GM23248 (cell line): ENCODE measurements at regions not wholly inside any gene's neighbourhood (a gene's known extent, or its start where the extent isn't known, plus 50 kb on each side); places are given as distances from the start of the nearest gene placed in this dataset.

ENCODE experiments used
- DNase-seq: peaks from one replicate; pipeline ENCODE4 v3.0.0-alpha.2; 2015
- H2AFZ ChIP-seq: fragments of 200-600 bp; sonication (generic); 2 replicates; pipeline ENCODE4 v1.6.1; 2016; ENCODE audit warnings: antibody characterized with exemption
- H3F3A ChIP-seq: fragments of 200-600 bp; sonication (generic); 2 replicates; pipeline ENCODE4 v1.6.1; 2016; ENCODE audit warnings: mild to moderate bottlenecking, antibody characterized with exemption, mixed run types; ENCODE audit not compliant: insufficient read depth
- H3K27ac ChIP-seq: fragments of 200-600 bp; sonication (generic); 2 replicates; pipeline ENCODE4 v1.5.1; 2016; ENCODE audit warnings: mild to moderate bottlenecking
- H3K27me3 ChIP-seq: fragments of 200-600 bp; sonication (generic); replicated peaks from 2 replicates; pipeline ENCODE4 v1.6.1; 2016; ENCODE audit warnings: mild to moderate bottlenecking; ENCODE audit not compliant: insufficient read depth
- H3K36me3 ChIP-seq: fragments of 200-600 bp; sonication (generic); 2 replicates; pipeline ENCODE4 v1.6.1; 2016; ENCODE audit warnings: low read depth, mild to moderate bottlenecking
- H3K4me1 ChIP-seq: fragments of 200-600 bp; sonication (generic); 2 replicates; pipeline ENCODE4 v1.6.1; 2016; ENCODE audit warnings: mild to moderate bottlenecking; ENCODE audit not compliant: insufficient read depth
- H3K4me2 ChIP-seq: fragments of 200-600 bp; sonication (generic); one replicate; pipeline ENCODE4 v1.6.1; 2016; ENCODE audit warnings: mild to moderate bottlenecking; ENCODE audit not compliant: unreplicated experiment
- H3K4me3 ChIP-seq: fragments of 200-600 bp; sonication (generic); 2 replicates; pipeline ENCODE4 v1.5.1; 2016; ENCODE audit warnings: mild to moderate bottlenecking
- H3K79me2 ChIP-seq: fragments of 200-600 bp; sonication (generic); 2 replicates; pipeline ENCODE4 v1.6.1; 2016; ENCODE audit warnings: mild to moderate bottlenecking; ENCODE audit not compliant: insufficient read depth
- H3K9ac ChIP-seq: fragments of 200-600 bp; sonication (generic); 2 replicates; pipeline ENCODE4 v1.6.1; 2016; ENCODE audit warnings: mild to moderate bottlenecking
- H3K9me2 ChIP-seq: fragments of 200-600 bp; sonication (generic); 2 replicates; pipeline ENCODE4 v1.6.1; 2016; ENCODE audit warnings: mixed run types, mild to moderate bottlenecking, moderate library complexity; ENCODE audit not compliant: insufficient read depth
- H3K9me3 ChIP-seq: fragments of 200-600 bp; sonication (generic); one replicate; pipeline ENCODE4 v1.6.1; 2017; ENCODE audit warnings: low read depth
- H4K20me1 ChIP-seq: fragments of 200-600 bp; sonication (generic); 2 replicates; pipeline ENCODE4 v1.6.0; 2016; ENCODE audit not compliant: insufficient read depth
- EZH2 ChIP-seq: fragments of 200-600 bp; sonication (generic); IDR thresholded peaks from 2 replicates; pipeline ENCODE4 v1.6.1; 2018; ENCODE audit warnings: antibody characterized with exemption, mild to moderate bottlenecking; ENCODE audit not compliant: insufficient read depth, poor library complexity, severe bottlenecking
- EZH2phosphoT487 ChIP-seq: fragments of 200-600 bp; sonication (generic); IDR thresholded peaks from 2 replicates; pipeline ENCODE4 v1.6.1; 2018; ENCODE audit warnings: antibody characterized with exemption, moderate library complexity, mild to moderate bottlenecking, low read depth; ENCODE audit not compliant: insufficient read depth
- WGBS, 2 experiments: methylation state at CpG; one replicate each; pipeline ENCODE4 v1.1.6; 2015 to 2017; ENCODE audit warnings: low lambda C conversion rate in 2 of 2, low coverage in 1 of 2; ENCODE audit errors: missing lambda C conversion rate in 2 of 2; 5-methylcytosine and 5-hydroxymethylcytosine counted together
- in situ Hi-C: fragments of 300-500 bp; cut with MboI; formaldehyde crosslinking; loops from 2 replicates; pipeline ENCODE4 v1.15.0; 2020

- in situ Hi-C loops = no loop called here
- H3K9ac ChIP-seq = no peak overlapping the region
Measured at GRCh38 chr12:17695495-17695894, 394.5 kb downstream of the RERGL start.

GRCh38 chr12:17691369-17691768 lies 398.6 kb downstream of the RERGL start:
- no peaks in the 10 kb centered on the region for H3K27me3 ChIP-seq
- no peak overlapping the region for H2AFZ ChIP-seq
- no peaks in the 10 kb centered on the region for H3K79me2 ChIP-seq
- H3F3A ChIP-seq = no peaks in the 10 kb centered on the region
- H3K4me2 ChIP-seq = no peak overlapping the region
- H3K4me3 ChIP-seq = no peak overlapping the region
- no peak overlapping the region for H3K9ac ChIP-seq
- no peak for TF ChIP-seq EZH2
- no peak for TF ChIP-seq EZH2phosphoT487
- no peaks in the 10 kb centered on the region for H4K20me1 ChIP-seq
- no peaks in the 10 kb centered on the region for H3K36me3 ChIP-seq
- DNase-seq = no peak
- WGBS, 2 experiments = 18 to 19% methylated on average over 2 of the region's 2 CpGs
- no peaks in the 10 kb centered on the region for H3K4me1 ChIP-seq
- in situ Hi-C loops = no loop called here
- no peak overlapping the region for H3K27ac ChIP-seq
- no peaks in the 10 kb centered on the region for H3K9me3 ChIP-seq
- H3K9me2 ChIP-seq = no peaks in the 10 kb centered on the region

More at GRCh38 chr12:17695495-17695894, 394.5 kb downstream of the RERGL start:
- H3K9me3 ChIP-seq = no peaks in the 10 kb centered on the region
- TF ChIP-seq EZH2phosphoT487 = no peak
- no peak overlapping the region for H3K4me3 ChIP-seq
- H4K20me1 ChIP-seq = no peaks in the 10 kb centered on the region
- H3K9me2 ChIP-seq = no peaks in the 10 kb centered on the region
- no peaks in the 10 kb centered on the region for H3K36me3 ChIP-seq
- 22 to 30% methylated on average over 9 of the region's 9 CpGs for WGBS, 2 experiments
- H3K27ac ChIP-seq = no peak overlapping the region
- H3K4me1 ChIP-seq = no peaks in the 10 kb centered on the region
- no peaks in the 10 kb centered on the region for H3K27me3 ChIP-seq
- H3K79me2 ChIP-seq = no peaks in the 10 kb centered on the region
- no peak for DNase-seq
- H3K4me2 ChIP-seq = no peak overlapping the region
- H3F3A ChIP-seq = no peaks in the 10 kb centered on the region
- no peak overlapping the region for H2AFZ ChIP-seq

- H3K9me2 ChIP-seq = no peaks in the 10 kb centered on the region
- no peaks in the 10 kb centered on the region for H3K27me3 ChIP-seq
- DNase-seq = no peak
- no peaks in the 10 kb centered on the region for H3F3A ChIP-seq
- H4K20me1 ChIP-seq = no peaks in the 10 kb centered on the region
- no peak overlapping the region for H2AFZ ChIP-seq
- H3K9ac ChIP-seq = no peak overlapping the region
- TF ChIP-seq EZH2 = no peak
- TF ChIP-seq EZH2phosphoT487 = no peak
- WGBS, 2 experiments = 0 to 7% methylated on average over 2 of the region's 2 CpGs
- H3K4me2 ChIP-seq = no peak overlapping the region
- no peak overlapping the region for H3K4me3 ChIP-seq
- in situ Hi-C loops = no loop called here
- no peaks in the 10 kb centered on the region for H3K79me2 ChIP-seq
- no peaks in the 10 kb centered on the region for H3K36me3 ChIP-seq
- H3K4me1 ChIP-seq = no peaks in the 10 kb centered on the region
- no peak overlapping the region for H3K27ac ChIP-seq
- peaks cover 3% of the 10 kb centered on the region for H3K9me3 ChIP-seq
Measured at GRCh38 chr12:17680220-17680619, 409.8 kb downstream of the RERGL start.

- in situ Hi-C loops = no loop called here
- no peaks in the 10 kb centered on the region for H3K4me1 ChIP-seq
- H3K4me2 ChIP-seq = no peak overlapping the region
- no peak for TF ChIP-seq EZH2
- TF ChIP-seq EZH2phosphoT487 = no peak
- H3F3A ChIP-seq = no peaks in the 10 kb centered on the region
- no peak overlapping the region for H3K4me3 ChIP-seq
- H2AFZ ChIP-seq = no peak overlapping the region
- H3K27ac ChIP-seq = no peak overlapping the region
- H3K27me3 ChIP-seq = no peaks in the 10 kb centered on the region
- no peak overlapping the region for H3K9ac ChIP-seq
- no peaks in the 10 kb centered on the region for H3K79me2 ChIP-seq
- H3K36me3 ChIP-seq = no peaks in the 10 kb centered on the region
- no peaks in the 10 kb centered on the region for H3K9me2 ChIP-seq
- H4K20me1 ChIP-seq = no peaks in the 10 kb centered on the region
- DNase-seq = no peak
- 40 to 45% methylated on average over 9 to 10 of the region's 10 CpGs for WGBS, 2 experiments
- H3K9me3 ChIP-seq = no peaks in the 10 kb centered on the region
Measured at GRCh38 chr12:17666641-17667324, 423.2 kb downstream of the RERGL start.

- H3K9me3 ChIP-seq = no peaks in the 10 kb centered on the region
- no peak for DNase-seq
- H3K4me1 ChIP-seq = no peaks in the 10 kb centered on the region
- H3K4me3 ChIP-seq = no peak overlapping the region
- H3K27me3 ChIP-seq = no peaks in the 10 kb centered on the region
- H2AFZ ChIP-seq = no peak overlapping the region
- H3K79me2 ChIP-seq = no peaks in the 10 kb centered on the region
- no peaks in the 10 kb centered on the region for H3F3A ChIP-seq
- no peaks in the 10 kb centered on the region for H3K9me2 ChIP-seq
- 38% methylated on average over 9 of the region's 9 CpGs for WGBS, 2 experiments
- in situ Hi-C loops = no loop called here
- TF ChIP-seq EZH2phosphoT487 = no peak
- TF ChIP-seq EZH2 = no peak
- no peak overlapping the region for H3K4me2 ChIP-seq
- H3K36me3 ChIP-seq = no peaks in the 10 kb centered on the region
- H4K20me1 ChIP-seq = no peaks in the 10 kb centered on the region
- H3K9ac ChIP-seq = no peak overlapping the region
- no peak overlapping the region for H3K27ac ChIP-seq
Measured at GRCh38 chr12:17665839-17666238, 424.2 kb downstream of the RERGL start.
